ENCODE measurements at regions not wholly inside any gene's neighbourhood (a gene's known extent, or its start where the extent isn't known, plus 50 kb on each side); places are given as distances from the start of the nearest gene placed in this dataset.

DNA sequence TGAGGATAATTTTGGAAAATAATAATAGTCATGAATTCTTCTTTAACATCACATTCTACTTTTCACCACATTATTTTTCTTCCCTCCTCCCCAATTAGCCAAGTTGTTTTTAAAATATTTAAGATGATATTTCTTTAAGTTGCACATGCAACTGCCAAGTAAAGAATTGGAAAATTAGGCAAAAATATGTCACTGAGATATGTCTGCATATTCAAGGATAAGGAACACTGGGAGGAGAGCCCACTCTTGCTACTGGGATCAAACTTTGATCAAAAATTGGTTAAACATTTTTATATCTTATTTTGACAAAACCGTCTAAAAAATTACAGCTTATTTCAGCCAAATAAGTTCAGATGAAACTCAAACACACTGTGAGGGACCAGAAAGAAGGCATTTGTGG lies 231.2 kb upstream of the TMTC1 start:
- no peak for DNase-seq

DNA sequence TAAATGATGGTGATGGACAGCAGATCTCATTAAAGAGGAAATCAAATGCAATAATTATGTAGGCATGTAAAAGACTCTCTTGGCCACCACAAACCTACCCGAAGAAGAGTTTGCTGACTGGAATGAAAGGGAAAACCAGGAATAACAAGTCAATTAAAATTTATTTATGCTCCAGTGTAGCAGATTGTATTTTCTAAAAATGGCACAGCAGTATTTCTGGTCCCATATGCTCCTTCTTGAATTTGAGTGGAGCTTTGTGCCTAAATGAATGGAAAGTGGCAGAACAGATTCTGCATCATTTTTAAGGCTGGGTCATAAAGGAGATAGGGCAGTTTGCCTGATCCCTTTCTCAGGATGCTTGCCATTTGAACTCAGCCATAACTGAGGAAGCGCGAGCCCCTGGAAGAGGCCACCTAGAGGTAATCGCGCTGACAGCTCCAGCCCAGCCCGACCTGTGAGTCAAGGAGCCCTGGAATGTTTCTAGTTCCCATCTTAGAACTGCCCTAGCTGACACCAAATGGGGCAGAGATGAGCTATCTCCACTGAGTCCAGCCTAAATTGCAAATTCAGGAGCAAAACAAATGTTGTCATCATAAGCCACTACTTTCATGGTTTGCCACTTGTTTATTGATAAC lies 229.2 kb upstream of the TMTC1 start:
- no peak for DNase-seq

DNA sequence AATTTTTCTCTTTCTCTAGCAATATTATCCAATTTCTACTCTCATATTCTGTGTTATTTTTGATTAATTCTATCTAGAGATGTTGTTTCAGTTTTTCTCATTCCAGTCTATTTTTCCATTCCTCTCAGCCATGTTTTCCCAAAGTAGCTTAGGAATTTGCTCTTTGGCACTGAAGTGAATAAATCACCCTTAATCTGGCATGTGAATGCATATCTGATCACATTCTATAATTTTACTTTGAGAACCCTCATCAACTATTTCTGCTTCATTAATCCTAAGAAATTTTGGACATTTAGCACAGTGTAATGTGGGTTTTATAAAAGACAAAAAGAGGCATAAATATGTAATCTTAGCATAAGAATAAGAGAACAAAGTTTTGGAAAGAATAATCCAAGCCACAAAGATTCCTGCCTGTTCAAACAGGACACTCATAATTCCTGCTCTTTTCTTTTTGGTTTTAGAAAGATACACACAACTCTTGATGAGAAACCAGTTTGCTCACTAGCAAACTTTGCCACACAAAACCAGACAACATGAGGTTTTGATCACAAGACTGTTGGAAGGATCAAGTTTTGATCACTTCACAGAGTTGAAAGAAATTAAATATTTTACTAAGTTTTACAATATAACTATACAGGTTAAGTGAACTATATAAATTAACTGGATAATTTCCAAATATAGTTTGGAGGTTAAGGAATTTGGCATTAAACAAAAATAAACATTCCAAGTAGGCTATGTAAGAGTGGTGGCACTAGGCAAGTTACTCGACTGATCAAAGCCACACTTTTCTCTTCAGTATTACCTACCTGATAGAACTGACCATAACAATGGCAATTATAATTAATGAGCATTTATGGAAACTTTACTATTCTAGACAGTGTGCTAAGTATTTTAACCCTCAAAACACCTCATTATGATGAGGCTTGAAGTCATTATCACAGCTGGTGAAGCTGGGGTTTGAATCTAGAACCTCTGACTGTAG lies 226.6 kb upstream of the TMTC1 start:
- no peak for DNase-seq

DNA sequence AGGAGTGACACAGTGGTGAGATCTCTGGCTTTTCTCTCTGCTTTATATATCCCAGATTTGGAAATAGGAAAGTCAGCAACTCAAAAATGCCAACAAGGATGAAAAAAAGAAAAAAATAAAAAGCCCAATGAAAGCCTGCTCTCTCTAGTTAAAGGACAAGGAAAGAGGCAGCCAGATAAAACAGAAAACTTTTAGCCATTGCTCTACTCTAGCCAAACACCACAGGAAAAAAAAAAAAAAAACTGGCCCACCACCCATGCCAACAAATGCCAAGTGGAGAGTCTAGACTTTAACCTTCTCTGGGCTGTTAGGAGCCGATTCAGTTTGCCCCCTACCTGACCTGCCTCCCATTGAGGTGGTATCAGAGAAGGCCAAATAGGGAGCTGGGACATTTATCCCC lies 222.3 kb upstream of the TMTC1 start:
- no peak for DNase-seq

DNA sequence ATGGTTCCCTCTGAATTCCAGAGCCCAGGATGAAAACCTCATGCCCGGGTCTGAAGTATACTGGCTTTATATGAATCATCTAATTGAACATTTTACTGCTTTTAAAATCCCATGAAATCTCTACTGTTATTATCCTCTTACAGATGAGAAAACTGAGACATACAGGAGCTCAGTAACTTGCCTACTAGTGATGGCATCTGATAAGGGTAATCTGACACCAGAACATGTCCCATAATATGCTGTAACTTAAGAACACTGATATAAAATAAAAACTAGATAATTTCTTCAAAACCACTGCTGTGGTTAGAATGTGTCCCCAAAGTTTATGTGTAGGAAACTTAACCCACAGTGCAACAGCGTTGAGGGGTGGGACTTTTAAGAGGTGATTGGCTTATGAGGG lies 219.6 kb upstream of the TMTC1 start:
- no peak for DNase-seq

DNA sequence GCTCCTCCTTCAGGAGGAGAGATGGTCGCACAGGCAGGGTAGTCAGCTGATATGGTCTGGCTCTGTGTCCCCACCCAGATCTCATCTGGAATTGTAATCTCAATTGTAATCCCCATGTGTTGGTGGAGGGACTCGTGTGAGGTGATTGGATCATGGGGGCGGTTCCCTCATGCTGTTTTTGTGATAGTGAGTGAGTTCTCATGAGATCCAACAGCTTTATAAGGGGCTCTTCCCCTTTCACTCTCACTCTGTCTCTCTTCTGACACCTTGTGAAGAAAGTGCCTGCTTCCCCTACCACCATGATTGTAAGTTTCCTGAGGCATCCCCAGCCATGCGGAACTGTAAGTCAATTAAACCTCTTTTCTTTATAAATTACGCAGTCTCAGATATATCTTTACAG lies 218.9 kb upstream of the TMTC1 start:
- no peak for DNase-seq

DNA sequence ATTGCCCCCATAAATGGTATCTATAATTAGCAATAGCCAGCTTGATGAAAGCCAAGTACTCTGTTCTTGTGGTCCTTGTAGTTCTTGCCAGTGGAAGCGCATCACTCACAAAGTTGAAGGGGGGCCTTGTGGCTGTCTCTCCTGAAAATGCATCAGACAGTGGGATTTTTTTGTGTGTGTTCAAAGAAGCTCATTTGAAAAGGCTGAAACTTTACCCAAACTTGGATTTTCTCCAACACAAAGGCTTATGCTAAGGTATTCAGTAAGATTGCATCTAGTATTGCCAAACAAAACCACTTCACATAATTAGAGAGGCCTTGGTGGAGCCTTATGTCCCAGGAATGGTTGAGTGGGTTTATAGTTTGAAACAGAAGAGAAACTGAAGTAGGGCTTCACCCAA lies 216.7 kb upstream of the TMTC1 start:
- no peak for DNase-seq

DNA sequence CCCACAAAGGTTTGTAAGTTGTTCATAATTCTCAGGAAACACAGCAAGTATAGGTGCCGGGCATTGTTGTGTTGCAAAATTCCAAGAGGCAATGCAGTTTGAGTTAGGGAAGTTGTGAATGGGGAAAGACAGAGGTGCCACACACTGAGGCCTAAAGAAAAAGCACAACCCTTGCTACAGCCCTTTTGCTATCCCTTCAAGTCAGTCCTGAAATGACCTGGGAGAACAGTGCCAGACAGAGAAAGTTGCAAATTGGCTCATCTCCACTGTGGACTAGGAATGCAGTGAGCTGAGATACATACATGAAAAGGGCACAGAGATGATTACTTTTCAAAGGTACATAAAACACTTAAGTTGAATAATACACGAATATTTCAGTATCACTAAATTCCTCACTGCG lies 213.3 kb upstream of the TMTC1 start:
- no peak for DNase-seq

DNA sequence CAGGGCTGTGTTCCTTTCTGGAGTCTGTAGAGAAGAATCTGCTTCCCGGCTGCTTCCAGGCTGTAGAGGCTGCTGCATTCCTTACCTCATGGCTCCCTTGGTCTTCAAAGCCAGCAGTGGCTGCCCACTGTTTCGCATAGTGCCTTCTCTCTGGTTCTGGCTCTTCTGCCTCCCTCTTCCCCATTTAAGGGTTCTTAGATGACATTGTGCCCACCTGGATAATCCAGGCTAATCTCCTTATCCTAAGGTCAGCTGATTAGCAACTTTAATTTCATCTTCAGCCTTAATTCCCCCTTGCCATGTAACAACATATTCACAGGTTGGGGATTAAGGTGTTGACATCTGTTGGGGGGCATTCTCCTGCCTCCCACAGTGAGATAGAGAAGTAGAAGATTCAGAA lies 208.6 kb upstream of the TMTC1 start:
- DNase-seq = no peak

DNA sequence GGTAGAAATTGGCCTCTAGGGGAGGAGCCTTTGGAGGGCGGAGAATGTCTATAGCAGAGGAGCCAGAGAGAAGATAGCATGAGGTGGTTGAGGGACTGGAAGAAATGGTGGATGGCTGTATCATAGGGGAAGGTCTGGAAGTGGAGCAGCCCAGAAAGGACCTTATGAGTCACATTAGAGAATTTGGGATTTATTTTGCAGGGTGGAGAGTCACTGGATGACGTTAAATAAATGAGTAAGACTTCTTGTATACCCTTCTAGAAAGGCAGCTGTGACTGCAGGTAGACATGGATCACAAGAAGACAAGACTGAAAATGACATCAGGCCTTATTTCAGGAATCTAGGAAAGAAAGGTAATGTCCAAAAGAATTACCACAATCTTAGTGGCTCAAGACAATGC lies 208.2 kb upstream of the TMTC1 start:
- no peak for DNase-seq

DNA sequence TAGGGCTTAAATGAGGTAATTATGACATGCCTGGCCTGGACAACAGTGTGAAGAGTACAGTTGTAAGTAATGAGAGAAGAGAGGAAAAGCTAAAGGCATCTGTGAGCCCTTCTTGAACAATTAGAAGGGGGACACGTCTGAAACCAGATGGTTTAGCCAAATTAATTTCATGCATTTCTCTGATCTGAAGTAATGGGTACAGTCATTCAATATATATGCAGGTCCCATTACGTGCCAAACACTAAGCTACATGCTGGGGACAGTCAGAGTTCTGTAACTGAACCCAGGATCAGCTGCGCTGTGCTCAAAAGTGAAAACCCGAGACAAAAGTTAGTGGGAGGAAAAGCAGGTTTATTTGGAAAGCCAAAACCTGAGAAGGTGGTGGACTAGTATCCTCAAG lies 207.2 kb upstream of the TMTC1 start:
- DNase-seq = no peak

DNA sequence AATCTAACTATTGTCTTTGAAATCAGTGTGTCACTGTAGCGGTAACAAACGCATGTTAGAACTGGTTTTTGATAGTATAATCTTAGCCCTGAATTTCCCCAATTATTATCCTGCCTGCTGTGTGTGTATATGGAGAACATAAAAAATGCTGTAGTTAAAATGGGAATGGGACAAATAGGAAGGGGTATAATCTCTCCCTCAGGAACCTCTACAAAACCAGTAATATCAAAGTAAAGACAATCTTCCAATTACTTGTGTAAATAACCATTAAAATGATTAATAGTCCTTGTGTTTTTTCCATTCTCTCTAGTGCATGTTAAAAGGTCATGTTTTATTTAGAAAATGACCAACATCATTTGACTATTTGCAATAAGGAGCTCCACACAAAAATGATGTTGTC lies 200.1 kb upstream of the TMTC1 start:
- DNase-seq = no peak

DNA sequence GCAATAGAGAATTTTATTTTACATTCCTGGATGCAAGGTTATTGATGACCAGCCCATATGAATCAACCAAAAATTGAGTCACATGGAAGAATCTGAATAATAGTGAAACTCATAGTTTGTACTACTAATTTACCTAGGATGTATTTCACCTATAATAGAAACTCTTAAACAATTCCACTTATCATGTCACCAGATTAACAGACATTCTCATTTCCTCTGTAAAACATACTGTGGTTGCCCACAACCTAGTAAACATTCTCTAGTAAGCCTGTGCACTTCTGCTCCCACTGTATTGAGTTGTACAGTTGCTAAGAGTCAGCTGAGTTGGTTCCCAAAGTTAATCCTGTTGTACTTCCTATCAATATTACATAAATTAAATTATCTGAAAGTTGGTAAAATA lies 196.6 kb upstream of the TMTC1 start:
- no peak for DNase-seq

DNA sequence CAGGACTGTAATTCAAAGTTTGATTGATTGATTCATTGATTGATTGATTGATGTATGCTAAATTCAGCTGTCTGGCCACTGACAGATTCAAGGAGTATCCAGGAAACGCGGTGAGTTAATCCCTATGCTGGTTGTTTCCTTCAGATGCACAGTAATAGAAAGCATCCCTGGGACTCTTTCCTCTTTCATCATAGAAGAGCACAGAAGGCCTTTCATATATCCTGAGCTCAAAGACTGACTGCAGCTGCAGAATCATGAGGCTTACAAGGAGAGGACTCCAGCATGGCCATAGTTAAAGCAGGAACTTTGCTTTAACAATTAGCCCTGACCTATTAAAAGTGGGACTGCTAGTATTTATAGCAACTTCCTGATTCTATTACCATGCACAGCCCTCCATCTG lies 187.7 kb upstream of the TMTC1 start:
- no peak for DNase-seq

DNA sequence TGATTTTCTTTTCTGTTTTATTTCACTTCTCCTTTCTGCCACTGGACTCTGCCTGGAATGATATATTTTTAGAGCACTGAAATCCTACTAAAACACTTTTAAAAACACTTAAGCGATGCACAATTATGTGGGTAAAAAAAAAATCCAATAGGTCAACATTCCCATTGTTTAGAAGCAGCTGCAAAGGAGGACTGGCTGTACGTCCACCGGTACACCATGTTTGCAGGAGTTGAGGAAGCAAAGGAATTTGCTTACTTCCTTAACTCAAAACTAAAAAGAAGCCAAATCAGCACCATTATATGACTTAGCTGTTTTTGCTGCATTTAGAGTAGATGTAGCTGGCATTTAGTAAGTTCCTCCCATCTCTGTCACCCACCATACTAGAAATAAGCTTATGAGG lies 186.8 kb upstream of the TMTC1 start:
- no peak for DNase-seq

DNA sequence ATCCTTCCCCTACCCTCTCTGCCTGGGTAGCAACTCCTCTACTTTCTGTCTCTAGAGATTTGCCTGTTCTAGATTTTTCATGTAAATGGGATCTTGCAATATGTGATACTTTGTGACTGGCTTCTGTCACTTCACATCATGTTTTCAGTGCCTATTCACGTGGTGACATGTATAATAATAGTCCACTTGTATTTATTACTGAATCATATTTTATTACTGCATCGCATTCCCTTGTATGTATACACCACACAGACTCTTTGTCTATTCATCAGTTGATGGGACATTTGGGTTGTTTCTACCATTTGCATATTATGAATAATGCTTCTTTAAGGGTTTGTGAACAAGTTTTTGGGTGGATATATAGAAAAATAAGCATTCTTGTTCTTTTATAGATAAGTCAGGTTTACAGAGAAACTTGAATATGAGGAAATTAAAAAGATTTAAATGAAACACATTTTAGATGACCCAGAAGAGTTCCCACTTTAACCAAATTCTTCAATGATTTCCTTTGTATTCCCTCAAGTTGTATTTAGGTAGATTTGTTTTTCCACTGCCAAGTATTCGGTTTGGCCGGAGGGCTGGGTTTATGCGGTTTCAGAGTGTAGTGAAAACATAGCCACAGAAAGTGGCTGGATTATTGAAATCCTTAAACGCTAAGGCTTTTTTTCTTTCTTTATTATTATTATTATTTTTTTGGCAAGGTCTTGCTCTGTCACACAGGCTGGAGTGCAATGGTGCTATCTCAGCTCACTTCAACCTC lies 178.7 kb upstream of the TMTC1 start:
- no peak for DNase-seq

DNA sequence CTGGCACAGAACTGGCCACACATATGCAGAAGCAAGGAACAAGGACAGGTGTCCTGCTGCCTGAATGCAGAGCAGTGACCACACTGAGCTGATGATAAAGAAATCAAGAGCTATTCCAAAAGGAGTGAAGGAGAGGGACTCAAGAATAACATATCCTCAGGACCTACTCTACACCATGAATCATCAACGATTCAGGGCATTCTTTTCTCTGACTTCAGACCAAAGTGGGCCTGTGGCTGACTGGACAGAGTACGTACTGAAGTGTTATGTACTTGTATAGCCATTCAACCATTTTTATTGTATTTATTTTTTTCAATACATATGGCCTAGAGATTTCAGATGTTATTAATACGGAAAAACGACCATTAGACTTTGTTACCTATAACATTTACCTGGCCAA lies 177.5 kb upstream of the TMTC1 start:
- no peak for DNase-seq

DNA sequence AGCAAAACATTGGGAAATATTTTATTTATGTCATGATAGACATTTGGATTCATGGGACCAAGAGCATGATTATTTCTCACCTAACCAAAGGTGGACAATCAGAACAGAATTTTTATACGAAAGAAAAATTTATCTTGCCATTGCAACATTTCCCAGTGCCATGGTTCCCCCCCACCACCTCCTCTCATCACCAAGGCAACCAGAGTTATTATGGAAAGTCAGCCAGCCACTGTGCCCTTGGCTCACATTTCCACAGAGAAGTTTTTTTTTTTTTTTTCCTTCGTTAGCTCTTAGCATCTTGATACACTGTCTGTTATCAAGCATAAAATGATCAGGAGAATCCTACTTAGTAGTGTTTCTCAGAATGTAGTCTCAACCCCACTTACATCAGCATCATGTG lies 176.4 kb upstream of the TMTC1 start:
- DNase-seq = no peak

DNA sequence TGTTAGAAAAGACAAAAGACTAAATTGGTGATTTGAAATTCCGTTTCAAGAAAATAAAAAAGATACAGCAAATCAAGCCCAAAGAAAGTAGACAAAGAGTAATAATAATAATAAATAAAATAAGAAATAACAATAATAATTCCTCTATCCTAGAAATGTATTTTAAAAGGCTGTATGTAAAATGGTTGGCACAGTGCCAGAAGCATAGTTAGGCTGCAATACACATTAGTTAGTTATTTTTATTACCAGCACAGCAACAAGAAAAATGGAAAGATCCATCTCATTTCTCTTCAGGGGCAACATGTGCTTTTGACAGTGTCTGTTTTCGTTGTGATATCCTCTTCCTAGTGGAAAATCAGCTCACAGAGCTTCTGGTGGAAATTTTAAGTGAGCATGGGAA lies 174.1 kb upstream of the TMTC1 start:
- no peak for DNase-seq

DNA sequence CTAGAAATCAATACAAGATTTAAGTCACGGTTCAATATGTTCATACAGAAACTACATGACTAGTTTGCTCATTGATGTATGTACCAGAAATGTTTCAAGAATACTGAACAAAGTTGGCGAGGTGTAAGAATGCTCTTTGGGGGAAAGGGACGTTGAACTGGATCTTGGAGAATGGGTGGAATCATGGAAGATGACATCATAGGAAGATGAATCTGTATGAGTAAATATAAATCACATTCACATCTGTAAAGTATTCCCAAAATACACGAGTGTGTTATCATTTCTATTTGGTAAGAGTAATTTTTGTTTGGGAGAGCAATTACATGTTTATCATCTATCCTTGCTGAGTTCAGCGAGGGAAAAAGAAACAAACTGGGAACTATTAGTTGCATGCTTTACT lies 162.2 kb upstream of the TMTC1 start:
- DNase-seq = no peak

DNA sequence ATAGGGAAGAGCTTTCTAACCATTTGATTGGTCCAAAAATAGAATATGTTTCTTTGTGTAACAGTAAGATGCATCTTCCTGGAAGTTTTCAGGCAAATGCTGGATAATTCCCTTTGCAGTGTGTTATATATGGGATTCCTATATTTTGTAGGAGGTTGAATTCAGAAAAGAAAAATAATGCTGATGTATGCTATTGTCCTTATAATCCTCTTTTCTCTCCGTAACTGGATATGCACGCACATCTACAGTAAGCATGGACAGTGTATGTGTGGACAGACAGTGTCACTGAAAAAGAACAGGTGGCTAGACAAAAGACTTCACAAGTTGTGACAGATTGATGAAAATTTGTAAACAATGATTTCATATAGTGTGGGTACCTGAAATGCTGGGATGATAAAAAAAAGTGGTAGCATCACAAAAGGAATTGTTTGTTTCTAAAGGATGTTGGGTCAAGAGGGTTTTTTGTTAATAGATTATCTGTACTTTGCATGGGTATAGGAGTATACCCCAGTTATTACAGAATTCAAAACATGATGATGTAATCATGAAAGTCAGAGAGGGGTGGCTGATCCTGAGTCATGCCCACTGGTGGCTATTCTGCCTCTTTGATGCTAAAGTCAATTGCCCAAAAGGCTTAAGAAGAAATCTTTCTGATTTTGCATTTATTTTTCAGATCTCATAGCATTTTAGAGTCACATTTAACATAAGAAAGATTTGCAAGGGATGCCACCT lies 160.7 kb upstream of the TMTC1 start:
- DNase-seq = no peak

DNA sequence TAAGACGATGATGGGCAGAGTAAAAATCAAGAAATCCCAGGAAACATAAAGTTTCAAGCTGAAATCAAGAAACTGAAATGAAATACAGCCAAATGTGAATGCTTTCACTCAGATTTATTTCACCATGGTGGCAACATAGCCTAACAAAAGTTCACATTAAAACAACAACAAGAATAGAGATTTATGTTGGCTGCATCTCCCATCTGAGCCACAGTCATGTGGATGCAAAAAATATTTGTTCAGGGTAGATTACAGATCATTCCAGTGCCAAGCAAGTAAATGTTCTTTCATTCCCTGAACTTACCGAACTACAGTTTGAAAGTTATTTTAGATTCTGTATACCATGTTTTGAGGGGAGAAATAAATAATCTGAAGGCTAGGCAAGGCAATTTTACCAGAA lies 159.9 kb upstream of the TMTC1 start:
- DNase-seq = no peak

DNA sequence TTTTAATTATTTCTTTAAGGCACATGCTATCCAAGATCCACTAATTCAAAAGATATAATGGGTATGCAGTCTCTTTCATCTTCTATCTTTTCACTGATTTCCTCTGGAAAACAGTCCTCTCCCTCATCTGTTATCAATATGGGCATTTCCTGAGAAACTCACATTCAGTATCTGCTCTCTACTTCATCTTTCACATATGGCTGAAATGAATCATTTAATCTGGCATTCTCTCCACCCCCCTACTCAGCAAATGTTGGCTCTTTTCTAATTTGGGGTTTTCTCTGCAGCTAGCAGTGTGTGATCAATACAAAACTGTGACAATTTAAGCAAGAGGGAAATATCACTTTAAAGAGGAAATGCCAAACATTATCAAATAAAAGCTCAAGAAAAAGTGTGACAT lies 157.1 kb upstream of the TMTC1 start:
- no peak for DNase-seq
